Stimulated activated CD4-positive, alpha-beta T cell treated with anti-CD3 and anti-CD28 coated beads, Interleukin-12 subunit alpha, Interleukin-12 subunit beta, amount 100 ng/mL, for 4 hours (primary cell): ENCODE measurements at regions not wholly inside any gene's neighbourhood (a gene's known extent, or its start where the extent isn't known, plus 50 kb on each side); places are given as distances from the start of the nearest gene placed in this dataset.

Source experiments
- DNase-seq: peaks from one replicate; pipeline ENCODE4 v3.0.0-alpha.2; 2020

GRCh38 chr1:37243368-37244082 lies 209.2 kb upstream of the GRIK3 start:
- no peak for DNase-seq

- no peak for DNase-seq
Measured at GRCh38 chr1:37244083-37244480, 209.8 kb upstream of the GRIK3 start.

DNA sequence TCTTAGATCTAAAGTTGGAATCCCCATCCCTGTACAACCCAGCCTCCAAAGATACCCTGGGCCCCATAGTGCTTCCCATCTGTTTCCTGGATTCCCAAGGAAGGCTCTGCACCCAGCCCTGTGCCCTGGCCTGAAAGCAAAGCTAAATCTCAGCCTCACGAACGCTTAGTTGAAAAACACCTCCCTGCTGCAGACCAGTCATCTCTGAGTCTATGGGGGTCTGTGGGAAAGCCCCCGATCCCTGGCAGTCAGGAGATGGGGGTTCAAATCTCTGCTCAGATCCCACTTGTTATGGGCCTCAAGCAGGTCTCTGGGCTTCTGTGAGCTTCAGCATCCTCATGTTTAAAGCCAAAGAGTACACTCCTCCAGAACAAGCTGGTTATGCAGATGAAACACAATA lies 210.5 kb upstream of the GRIK3 start:
- no peak for DNase-seq

DNA sequence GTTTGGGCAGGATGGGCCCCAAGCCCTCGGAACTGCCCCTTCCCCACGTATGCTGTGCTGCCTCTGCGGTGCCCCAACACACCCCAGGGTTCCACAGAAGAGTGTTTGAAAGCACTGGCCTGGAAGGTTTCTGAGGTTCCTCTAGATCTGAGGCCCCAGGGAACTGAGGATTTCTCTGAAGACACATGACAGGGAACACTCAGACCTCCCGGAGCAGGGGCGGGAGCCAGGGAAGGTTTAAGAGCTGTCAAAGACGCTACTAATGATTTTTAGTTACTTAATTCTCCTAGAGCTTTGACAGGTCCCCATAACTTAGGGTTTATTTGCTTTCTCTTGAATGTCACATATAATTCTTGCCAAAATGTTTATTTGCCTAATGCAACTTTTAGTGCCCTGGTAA lies 212.3 kb upstream of the GRIK3 start:
- no peak for DNase-seq

- no peak for DNase-seq
Measured at GRCh38 chr1:37250371-37250770, 216.1 kb upstream of the GRIK3 start.

GRCh38 chr1:37255136-37255795 lies 219.1 kb upstream of the ZC3H12A start:
- peak; percentile 4 for DNase-seq

- DNase-seq, result no peak
Measured at GRCh38 chr1:37255868-37256267, 218.5 kb upstream of the ZC3H12A start.

GRCh38 chr1:37257646-37258045 lies 216.7 kb upstream of the ZC3H12A start:
- DNase-seq, result no peak

GRCh38 chr1:37258068-37258467 lies 216.3 kb upstream of the ZC3H12A start:
- DNase-seq, result no peak

GRCh38 chr1:37259019-37259418 lies 215.4 kb upstream of the ZC3H12A start:
- no peak for DNase-seq

- no peak for DNase-seq
Measured at GRCh38 chr1:37261129-37261528, 213.3 kb upstream of the ZC3H12A start.

GRCh38 chr1:37262439-37263170 lies 211.8 kb upstream of the ZC3H12A start:
- no peak for DNase-seq

DNA sequence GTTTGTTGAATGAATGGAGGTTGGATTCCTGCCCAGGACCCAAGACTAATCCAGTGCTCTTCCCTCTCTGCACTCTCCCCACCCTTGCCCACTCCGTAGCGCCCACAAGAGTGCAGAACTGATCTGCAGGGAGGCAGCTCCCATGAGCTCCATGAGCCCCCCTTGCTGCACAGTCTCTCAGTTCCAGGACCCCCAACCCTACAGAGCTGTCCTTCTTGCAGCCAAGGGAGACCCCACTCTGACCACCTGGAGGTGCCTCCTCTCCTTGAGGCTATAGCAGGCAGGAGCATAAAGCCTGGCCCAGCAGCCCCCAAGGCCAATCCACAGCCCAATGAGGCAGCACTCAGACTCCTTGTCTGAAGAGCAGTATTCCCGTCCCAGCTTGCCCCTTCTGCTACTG lies 209.2 kb upstream of the ZC3H12A start:
- no peak for DNase-seq

DNA sequence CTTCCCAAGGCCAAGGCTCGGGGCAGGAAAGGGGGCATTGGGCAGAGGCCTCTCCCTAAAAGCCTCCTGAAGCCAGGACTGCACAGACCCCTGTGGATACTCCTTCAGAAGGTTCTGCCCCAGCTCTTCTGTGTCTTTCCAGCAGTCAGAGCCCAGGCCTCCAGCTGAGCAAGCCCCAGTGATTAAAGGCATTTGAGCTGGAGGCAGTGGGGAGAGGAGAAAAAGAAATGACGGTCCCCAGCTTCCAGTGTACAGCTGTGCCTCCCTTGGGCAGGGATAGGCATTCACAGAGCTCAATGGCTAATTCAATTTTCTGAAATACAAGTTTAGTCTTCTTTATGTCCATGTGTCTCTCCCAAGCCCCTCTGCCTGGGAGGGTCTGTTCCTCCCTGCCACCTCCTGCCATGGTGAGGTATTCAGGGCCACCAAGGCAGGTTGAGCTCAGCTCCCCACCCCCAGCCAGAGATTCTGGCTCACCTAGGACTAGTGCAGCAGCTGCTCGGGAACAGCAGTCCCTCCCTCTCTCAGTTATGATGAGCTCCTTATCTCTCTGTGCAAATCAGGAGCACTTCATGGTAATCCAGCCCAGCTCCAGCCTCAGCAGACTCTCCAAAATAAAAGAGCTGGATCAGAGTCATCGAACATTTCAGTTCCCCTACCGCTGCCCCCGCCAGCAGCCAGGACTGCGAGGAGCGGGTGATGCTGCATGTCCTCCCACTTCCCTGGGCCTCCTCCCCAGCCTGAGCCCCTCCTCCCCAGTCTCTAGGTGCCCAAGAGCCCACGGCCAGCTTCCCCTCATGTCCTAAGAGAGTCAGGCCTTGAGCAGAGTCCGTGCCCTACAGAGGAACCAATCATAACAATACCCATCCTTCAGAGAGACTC lies 208.4 kb upstream of the ZC3H12A start:
- DNase-seq, result no peak

GRCh38 chr1:37267111-37267835 lies 207.1 kb upstream of the ZC3H12A start:
- DNase-seq, result no peak

- no peak for DNase-seq
Measured at GRCh38 chr1:37270639-37271038, 203.7 kb upstream of the ZC3H12A start.

DNA sequence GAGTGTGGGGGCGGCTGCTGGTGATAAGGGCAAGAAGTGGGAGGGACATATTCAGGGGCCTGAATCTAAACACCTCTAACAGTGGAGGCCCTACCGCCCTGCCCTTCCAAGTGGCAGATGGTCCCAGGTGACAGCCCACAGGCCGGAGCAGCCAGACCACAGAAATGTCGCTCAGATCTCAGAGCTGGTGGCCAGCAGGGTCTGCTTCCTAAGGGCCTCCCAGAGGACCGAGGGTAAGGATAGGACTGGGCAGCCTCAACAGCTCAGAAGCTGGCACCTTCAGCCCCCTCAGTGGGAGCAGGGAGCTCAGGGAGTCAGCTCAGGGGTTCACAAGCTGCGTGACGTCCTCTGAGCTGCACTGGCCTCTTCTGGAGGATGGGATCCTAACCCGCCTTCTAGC lies 201.8 kb upstream of the ZC3H12A start:
- no peak for DNase-seq

- DNase-seq, result no peak
Measured at GRCh38 chr1:37274486-37274885, 199.9 kb upstream of the ZC3H12A start.

DNA sequence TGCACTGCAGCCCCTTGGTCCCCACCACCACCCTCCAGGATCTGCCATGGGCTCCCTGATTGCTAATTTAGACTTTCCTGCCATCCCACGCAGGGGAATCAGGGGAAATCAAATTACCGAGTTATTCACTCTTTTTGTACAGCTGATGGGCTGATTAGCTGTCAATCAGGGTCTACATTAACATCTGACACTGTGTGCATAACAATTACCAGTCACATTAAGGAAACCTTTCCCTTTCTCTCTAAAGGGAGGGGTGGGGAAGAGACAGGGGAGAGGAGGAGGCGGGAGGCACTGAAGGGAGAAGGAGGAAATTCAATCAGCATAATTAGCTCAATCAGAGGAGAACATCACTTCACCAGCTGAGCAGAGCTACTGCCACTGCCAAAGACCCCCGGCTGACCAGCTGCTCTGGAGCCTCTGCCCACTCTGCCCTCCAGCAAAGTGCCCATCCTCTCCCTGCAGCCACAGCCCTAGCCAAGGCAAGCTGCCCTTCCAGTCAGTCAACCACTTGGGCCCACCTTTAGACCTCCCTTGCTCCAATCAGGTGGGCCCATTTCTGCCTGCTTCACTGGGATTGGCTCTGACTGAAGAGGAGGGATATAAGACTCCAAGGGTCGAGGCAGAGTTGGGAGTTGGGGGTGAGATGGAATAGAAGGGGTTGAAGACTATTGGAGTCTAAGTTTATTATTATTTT lies 199.3 kb upstream of the ZC3H12A start:
- DNase-seq, result no peak

GRCh38 chr1:37277366-37277765 lies 197.0 kb upstream of the ZC3H12A start:
- no peak for DNase-seq

- DNase-seq, result no peak
Measured at GRCh38 chr1:37281354-37281753, 193.0 kb upstream of the ZC3H12A start.

DNA sequence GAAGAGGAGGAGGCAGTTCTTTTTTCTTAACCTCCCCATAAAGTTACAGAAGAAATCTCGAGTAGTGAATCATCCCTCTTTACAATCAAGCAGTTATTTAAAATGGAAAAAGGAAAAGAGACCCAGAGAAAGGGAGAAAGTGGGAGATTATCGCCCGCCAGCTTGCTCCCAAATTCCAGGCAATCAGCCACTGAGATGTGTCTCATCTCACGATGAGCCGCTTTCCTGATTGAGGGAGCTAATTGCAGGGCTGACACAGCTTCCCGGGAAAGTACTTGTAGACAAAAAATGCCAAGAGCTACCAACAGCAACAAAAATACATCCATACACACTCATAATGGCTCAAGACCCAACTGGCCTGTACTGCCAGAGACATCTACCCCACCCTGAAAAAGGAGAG lies 191.6 kb upstream of the ZC3H12A start:
- no peak for DNase-seq
